OCI-LY1 (cell line): ENCODE measurements at regions not wholly inside any gene's neighbourhood (a gene's known extent, or its start where the extent isn't known, plus 50 kb on each side); places are given as distances from the start of the nearest gene placed in this dataset.

ENCODE experiments used
- H2AFZ ChIP-seq: fragments of 200-600 bp; sonication (generic), shearing (Covaris generic); 2 replicates; pipeline ENCODE4 v1.6.0; 2014; ENCODE audit warnings: antibody characterized with exemption, mild to moderate bottlenecking, low read length
- H3F3A ChIP-seq: fragments of 200-600 bp; sonication (generic), shearing (Covaris generic); 2 replicates; pipeline ENCODE4 v1.6.0; 2014; ENCODE audit warnings: mild to moderate bottlenecking, antibody characterized with exemption, low read length, moderate library complexity; ENCODE audit not compliant: insufficient read depth
- H3K27ac ChIP-seq: fragments of 200-600 bp; sonication (generic); 2 replicates; pipeline ENCODE4 v1.5.1; 2014; ENCODE audit warnings: low read length, mixed run types, mild to moderate bottlenecking, low read depth; ENCODE audit not compliant: poor library complexity, severe bottlenecking
- H3K27me3 ChIP-seq: fragments of 200-600 bp; sonication (generic); 2 replicates; pipeline ENCODE4 v1.6.0; 2014; ENCODE audit warnings: antibody characterized with exemption, mild to moderate bottlenecking, low read length, moderate library complexity; ENCODE audit not compliant: insufficient read depth
- H3K36me3 ChIP-seq: fragments of 200-600 bp; sonication (generic); 2 replicates; pipeline ENCODE4 v1.6.1; 2014; ENCODE audit warnings: mild to moderate bottlenecking, antibody characterized with exemption, low read length, moderate library complexity, mixed read lengths; ENCODE audit not compliant: insufficient read depth
- H3K4me1 ChIP-seq: fragments of 200-600 bp; sonication (generic); 2 replicates; pipeline ENCODE4 v1.5.1; 2014; ENCODE audit warnings: mild to moderate bottlenecking, low read length, moderate library complexity; ENCODE audit not compliant: insufficient read depth, severe bottlenecking
- H3K4me2 ChIP-seq: fragments of 200-600 bp; sonication (generic), shearing (Covaris generic); 2 replicates; pipeline ENCODE4 v1.6.1; 2014; ENCODE audit warnings: low read length
- H3K4me3 ChIP-seq: fragments of 200-600 bp; sonication (generic); 2 replicates; pipeline ENCODE4 v1.5.1; 2014; ENCODE audit warnings: low read length, low read depth, mild to moderate bottlenecking, mixed read lengths; ENCODE audit not compliant: poor library complexity, severe bottlenecking
- H3K79me2 ChIP-seq: fragments of 200-600 bp; shearing (Covaris generic); 2 replicates; pipeline ENCODE4 v1.6.1; 2016; ENCODE audit warnings: mixed run types, low read length, mixed read lengths; ENCODE audit not compliant: insufficient read depth
- H3K9ac ChIP-seq: fragments of 200-600 bp; sonication (generic), shearing (Covaris generic); 2 replicates; pipeline ENCODE4 v1.6.1; 2014; ENCODE audit warnings: mild to moderate bottlenecking, low read length, mixed read lengths
- H3K9me2 ChIP-seq: fragments of 200-600 bp; sonication (generic), shearing (Covaris generic); 2 replicates; pipeline ENCODE4 v1.6.1; 2014; ENCODE audit warnings: low read depth, mild to moderate bottlenecking, low read length, mixed read lengths
- H3K9me3 ChIP-seq: fragments of 200-600 bp; shearing (Covaris generic); 2 replicates; pipeline ENCODE4 v1.6.1; 2014; ENCODE audit warnings: low read length, mixed read lengths
- H4K20me1 ChIP-seq: fragments of 200-600 bp; sonication (generic), shearing (Covaris generic); 2 replicates; pipeline ENCODE4 v1.6.0; 2016; ENCODE audit warnings: mild to moderate bottlenecking, low read length; ENCODE audit not compliant: insufficient read depth
- CTCF ChIP-seq: fragments of 200-600 bp; sonication (generic), shearing (Covaris generic); IDR thresholded peaks from 2 replicates; pipeline ENCODE4 v1.5.1; 2017; ENCODE audit warnings: mild to moderate bottlenecking, antibody characterized with exemption, low read length, moderate library complexity, mixed read lengths
- EZH2 ChIP-seq: fragments of 200-600 bp; sonication (generic), shearing (Covaris generic); IDR thresholded peaks from 2 replicates; pipeline ENCODE4 v1.8.0; 2017; ENCODE audit warnings: borderline replicate concordance, mixed run types, mild to moderate bottlenecking, antibody characterized with exemption, low read length, moderate library complexity, mixed read lengths

- H3K27ac ChIP-seq, result no peak overlapping the region
- no peak overlapping the region for H3K4me2 ChIP-seq
- TF ChIP-seq EZH2 (no peak), CTCF (no peak)
- H3K4me1 ChIP-seq, result no peaks in the 10 kb centered on the region
- no peak overlapping the region for H3K9ac ChIP-seq
- H3F3A ChIP-seq, result no peaks in the 10 kb centered on the region
- H2AFZ ChIP-seq, result no peak overlapping the region
- H3K36me3 ChIP-seq, result no peaks in the 10 kb centered on the region
- no peaks in the 10 kb centered on the region for H3K27me3 ChIP-seq
- H4K20me1 ChIP-seq, result no peaks in the 10 kb centered on the region
- no peaks in the 10 kb centered on the region for H3K9me3 ChIP-seq
- H3K4me3 ChIP-seq, result no peak overlapping the region
- no peaks in the 10 kb centered on the region for H3K9me2 ChIP-seq
- no peaks in the 10 kb centered on the region for H3K79me2 ChIP-seq
Observed at GRCh38 chr4:107115185-107115847, 79.2 kb upstream of the DKK2 start.

DNA sequence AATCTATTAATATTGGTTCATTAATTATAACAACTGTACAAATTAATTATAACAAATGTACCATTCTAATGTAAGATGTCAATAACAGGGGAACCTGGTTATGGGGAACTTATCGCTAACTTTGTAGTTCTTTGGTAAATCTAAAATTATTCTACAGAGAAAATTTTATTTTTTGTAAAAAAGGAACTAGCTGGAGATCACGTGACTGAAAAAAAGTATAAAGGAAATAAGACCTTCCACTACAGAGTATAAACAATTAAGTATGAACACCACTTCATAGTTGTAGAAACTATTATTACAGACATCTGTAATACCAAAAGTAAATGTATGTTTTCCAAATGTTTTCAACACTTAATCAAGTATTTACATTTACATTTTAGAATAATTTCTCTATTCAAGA is 77.9 kb upstream of the DKK2 start:
- no peaks in the 10 kb centered on the region for H3K36me3 ChIP-seq
- H3K4me2 ChIP-seq, result no peak overlapping the region
- H3K27me3 ChIP-seq, result no peaks in the 10 kb centered on the region
- H3K4me1 ChIP-seq, result no peaks in the 10 kb centered on the region
- H3F3A ChIP-seq, result no peaks in the 10 kb centered on the region
- no peaks in the 10 kb centered on the region for H4K20me1 ChIP-seq
- no peak overlapping the region for H3K4me3 ChIP-seq
- no peaks in the 10 kb centered on the region for H3K9me3 ChIP-seq
- H3K27ac ChIP-seq, result no peak overlapping the region
- H2AFZ ChIP-seq, result no peak overlapping the region
- TF ChIP-seq CTCF (no peak), EZH2 (no peak)
- H3K9ac ChIP-seq, result no peak overlapping the region
- H3K9me2 ChIP-seq, result no peaks in the 10 kb centered on the region
- no peaks in the 10 kb centered on the region for H3K79me2 ChIP-seq

GRCh38 chr4:107098401-107098800 is 62.3 kb upstream of the DKK2 start:
- no peak for TF ChIP-seq CTCF
- no peak for TF ChIP-seq EZH2
- H3K79me2 ChIP-seq, result no peaks in the 10 kb centered on the region
- no peak overlapping the region for H3K27ac ChIP-seq
- no peaks in the 10 kb centered on the region for H4K20me1 ChIP-seq
- H3K9me2 ChIP-seq, result no peaks in the 10 kb centered on the region
- no peaks in the 10 kb centered on the region for H3K4me1 ChIP-seq
- H3K9me3 ChIP-seq, result no peaks in the 10 kb centered on the region
- H3K36me3 ChIP-seq, result no peaks in the 10 kb centered on the region
- H3K27me3 ChIP-seq, result no peaks in the 10 kb centered on the region
- no peak overlapping the region for H3K4me3 ChIP-seq
- H3K4me2 ChIP-seq, result no peak overlapping the region
- H3K9ac ChIP-seq, result no peak overlapping the region
- no peak overlapping the region for H2AFZ ChIP-seq
- no peaks in the 10 kb centered on the region for H3F3A ChIP-seq
